ENCODE measurements at regions not wholly inside any gene's neighbourhood (a gene's known extent, or its start where the extent isn't known, plus 50 kb on each side); places are given as distances from the start of the nearest gene placed in this dataset.
"Not testable (repeated sequence)": the region's sequence is repeated elsewhere in the genome, so short reads cannot be mapped to it uniquely, and the experiment has no call there.

DNA sequence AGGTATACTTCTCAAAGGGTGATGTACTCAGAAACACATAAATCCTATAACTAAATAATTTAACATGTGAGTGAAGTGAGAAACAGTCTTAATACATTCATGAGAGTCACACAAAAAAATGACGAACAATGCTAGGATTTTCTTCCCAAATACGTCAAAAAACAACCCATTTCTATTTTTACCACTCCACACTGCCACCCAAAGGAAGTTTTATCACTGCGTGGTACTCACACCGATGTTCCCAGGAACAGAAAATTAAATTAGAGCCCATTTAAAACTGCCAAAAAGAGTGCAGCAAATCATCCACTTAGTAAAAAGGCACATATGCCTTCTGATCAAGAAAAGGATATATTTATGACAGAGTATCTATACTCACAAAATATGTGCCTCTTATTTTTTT lies 710.9 kb upstream of the FAT3 start:
- Histone ChIP-seq H3K36me3 (no peaks in the 10 kb centered on the region), H3K27ac (no peak overlapping the region), H3K4me1 (no peaks in the 10 kb centered on the region), H3K27me3 (no peaks in the 10 kb centered on the region), H3K4me3 (no peak overlapping the region), H3K9me3 (no peaks in the 10 kb centered on the region), H3K9ac (ENCODE audit: low read depth in 2 of 2, low read length in 2 of 2) (no peak overlapping the region)
- intact Hi-C loops (cut with DNase I), result no loop called here
- no peak for DNase-seq
- TF ChIP-seq, protein P1, sequence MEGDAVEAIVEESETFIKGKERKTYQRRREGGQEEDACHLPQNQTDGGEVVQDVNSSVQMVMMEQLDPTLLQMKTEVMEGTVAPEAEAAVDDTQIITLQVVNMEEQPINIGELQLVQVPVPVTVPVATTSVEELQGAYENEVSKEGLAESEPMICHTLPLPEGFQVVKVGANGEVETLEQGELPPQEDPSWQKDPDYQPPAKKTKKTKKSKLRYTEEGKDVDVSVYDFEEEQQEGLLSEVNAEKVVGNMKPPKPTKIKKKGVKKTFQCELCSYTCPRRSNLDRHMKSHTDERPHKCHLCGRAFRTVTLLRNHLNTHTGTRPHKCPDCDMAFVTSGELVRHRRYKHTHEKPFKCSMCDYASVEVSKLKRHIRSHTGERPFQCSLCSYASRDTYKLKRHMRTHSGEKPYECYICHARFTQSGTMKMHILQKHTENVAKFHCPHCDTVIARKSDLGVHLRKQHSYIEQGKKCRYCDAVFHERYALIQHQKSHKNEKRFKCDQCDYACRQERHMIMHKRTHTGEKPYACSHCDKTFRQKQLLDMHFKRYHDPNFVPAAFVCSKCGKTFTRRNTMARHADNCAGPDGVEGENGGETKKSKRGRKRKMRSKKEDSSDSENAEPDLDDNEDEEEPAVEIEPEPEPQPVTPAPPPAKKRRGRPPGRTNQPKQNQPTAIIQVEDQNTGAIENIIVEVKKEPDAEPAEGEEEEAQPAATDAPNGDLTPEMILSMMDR (IDR thresholded peaks at IDR 0.05), result no peak

DNA sequence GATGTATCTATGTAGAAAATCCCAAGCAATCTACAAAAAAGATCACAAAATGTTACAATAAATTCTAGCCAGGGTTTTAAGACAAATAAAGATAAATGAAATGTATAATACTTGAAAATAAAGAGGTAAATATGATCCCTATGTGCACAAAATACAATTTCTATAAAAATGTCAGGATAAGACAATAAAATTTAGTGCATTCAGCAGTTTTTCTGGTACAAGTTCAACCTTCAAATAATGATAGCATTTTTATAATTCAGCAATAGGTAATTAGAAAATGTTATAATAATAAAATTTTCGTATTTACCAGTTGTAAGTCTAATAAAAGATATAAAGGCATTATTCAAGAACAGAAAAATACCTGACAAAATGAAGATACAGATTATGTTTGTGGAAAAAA lies 726.8 kb upstream of the FAT3 start:
- H3K9ac ChIP-seq (ENCODE audit: low read depth in 2 of 2, low read length in 2 of 2), result no peak overlapping the region
- no peaks in the 10 kb centered on the region for H3K4me1 ChIP-seq
- H3K27me3 ChIP-seq, result no peaks in the 10 kb centered on the region
- no peak overlapping the region for H3K4me3 ChIP-seq
- no peaks in the 10 kb centered on the region for H3K36me3 ChIP-seq
- intact Hi-C loops (cut with DNase I), result no loop called here
- DNase-seq, result no peak
- no peak overlapping the region for H3K27ac ChIP-seq
- no peaks in the 10 kb centered on the region for H3K9me3 ChIP-seq
- TF ChIP-seq, protein P1 (IDR thresholded peaks at IDR 0.05), result no peak

DNA sequence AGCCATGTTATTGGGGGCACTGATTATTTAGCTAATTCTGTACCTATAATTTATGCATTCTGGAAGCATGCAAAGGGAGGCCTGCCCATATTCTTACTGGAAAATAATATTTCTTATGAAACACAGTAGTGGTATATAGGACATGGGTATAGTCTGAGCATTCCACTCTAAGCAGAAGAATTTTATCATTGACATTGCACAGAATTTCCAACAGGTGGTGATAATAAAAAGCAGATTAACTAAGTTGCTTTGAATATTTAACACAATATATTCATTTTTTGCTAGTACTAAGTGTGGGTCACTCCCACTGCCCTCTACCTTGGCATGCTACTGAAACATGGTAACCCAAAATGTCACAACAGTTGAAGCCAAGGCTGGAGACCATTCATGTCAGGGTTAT lies 728.8 kb upstream of the FAT3 start:
- Histone ChIP-seq H3K36me3 (no peaks in the 10 kb centered on the region), H3K9ac (ENCODE audit: low read depth in 2 of 2, low read length in 2 of 2) (no peak overlapping the region), H3K9me3 (no peaks in the 10 kb centered on the region), H3K27me3 (no peaks in the 10 kb centered on the region), H3K27ac (no peak overlapping the region), H3K4me1 (no peaks in the 10 kb centered on the region), H3K4me3 (no peak overlapping the region)
- DNase-seq, result no peak
- TF ChIP-seq, protein P1 (IDR thresholded peaks at IDR 0.05), result no peak
- intact Hi-C loops (cut with DNase I), result no loop called here

DNA sequence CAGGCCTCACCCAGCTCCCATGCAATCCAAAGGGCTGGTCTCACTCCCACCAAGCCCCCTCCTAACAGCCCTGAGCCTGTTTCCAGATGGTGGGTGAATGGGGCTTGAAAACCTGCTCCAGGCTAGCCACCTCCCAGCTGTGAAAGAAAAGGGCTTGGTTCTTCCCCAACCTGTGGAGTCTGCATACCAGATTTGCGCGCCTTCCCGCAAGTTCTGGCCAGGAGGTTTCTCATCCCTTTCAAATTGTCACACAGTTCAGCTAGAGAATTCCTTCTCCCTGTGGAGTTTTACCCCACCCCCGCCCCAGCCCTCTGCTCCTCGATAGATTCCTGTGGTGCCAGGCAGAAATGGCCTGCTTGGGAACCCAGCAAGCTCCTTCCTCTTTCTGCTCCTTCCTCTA lies 734.6 kb upstream of the FAT3 start:
- no peak overlapping the region for H3K4me3 ChIP-seq
- no peak for DNase-seq
- intact Hi-C loops (cut with DNase I), result no loop called here
- TF ChIP-seq, protein P1 (IDR thresholded peaks at IDR 0.05), result no peak
- no peaks in the 10 kb centered on the region for H3K36me3 ChIP-seq
- H3K9ac ChIP-seq (ENCODE audit: low read depth in 2 of 2, low read length in 2 of 2), result no peak overlapping the region
- H3K27me3 ChIP-seq, result no peaks in the 10 kb centered on the region
- H3K27ac ChIP-seq, result no peak overlapping the region
- no peaks in the 10 kb centered on the region for H3K9me3 ChIP-seq
- H3K4me1 ChIP-seq, result no peaks in the 10 kb centered on the region

DNA sequence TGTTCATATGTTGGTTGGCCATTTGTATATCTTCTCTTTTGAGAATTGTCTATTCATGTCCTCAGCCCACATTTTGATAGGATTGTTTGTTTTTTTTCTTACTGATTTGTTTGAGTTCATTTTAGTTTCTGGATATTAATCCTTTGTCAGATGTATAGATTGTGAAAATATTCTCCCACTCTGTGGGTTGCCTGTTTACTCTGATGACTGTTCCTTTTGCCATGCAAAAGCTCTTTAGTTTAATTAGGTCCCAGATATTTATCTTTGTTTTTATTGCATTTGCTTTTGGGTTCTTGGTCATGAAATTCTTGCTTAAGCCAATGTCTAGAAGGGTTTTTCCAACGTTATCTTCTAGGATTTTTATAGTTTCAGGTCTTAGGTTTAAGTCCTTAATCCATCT lies 740.7 kb upstream of the FAT3 start:
- H3K27me3 ChIP-seq; intact Hi-C loops (cut with DNase I): not testable (repeated sequence)

DNA sequence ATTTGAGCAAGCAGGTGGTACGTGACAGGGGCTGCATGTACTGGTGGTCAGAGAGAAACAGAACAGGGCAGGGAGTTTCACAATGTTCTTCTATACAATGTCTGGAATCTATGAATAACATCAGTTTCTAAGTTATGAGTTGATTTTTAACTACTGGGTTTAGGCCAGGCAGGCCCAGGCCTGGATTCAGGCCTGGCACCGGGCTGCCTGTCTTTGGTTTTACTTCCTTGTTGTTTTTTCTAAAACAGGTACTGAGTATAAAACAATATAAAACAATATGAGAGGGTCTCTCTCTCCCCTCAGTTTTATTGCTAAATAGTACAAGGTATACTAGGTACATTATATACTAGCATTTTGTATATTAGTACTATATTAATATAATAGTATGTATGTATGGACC lies 742.7 kb upstream of the FAT3 start:
- intact Hi-C loops (cut with DNase I); H3K9me3 ChIP-seq; H3K36me3 ChIP-seq; H3K9ac ChIP-seq (ENCODE audit: low read depth in 2 of 2, low read length in 2 of 2); H3K27ac ChIP-seq; H3K27me3 ChIP-seq; H3K4me1 ChIP-seq; DNase-seq; H3K4me3 ChIP-seq: not testable (repeated sequence)

More for the DNA sequence above, 740.7 kb upstream of the FAT3 start:
- H3K36me3 ChIP-seq; DNase-seq; H3K9ac ChIP-seq (ENCODE audit: low read depth in 2 of 2, low read length in 2 of 2); H3K4me3 ChIP-seq; H3K4me1 ChIP-seq; H3K9me3 ChIP-seq; H3K27ac ChIP-seq: not testable (repeated sequence)

DNA sequence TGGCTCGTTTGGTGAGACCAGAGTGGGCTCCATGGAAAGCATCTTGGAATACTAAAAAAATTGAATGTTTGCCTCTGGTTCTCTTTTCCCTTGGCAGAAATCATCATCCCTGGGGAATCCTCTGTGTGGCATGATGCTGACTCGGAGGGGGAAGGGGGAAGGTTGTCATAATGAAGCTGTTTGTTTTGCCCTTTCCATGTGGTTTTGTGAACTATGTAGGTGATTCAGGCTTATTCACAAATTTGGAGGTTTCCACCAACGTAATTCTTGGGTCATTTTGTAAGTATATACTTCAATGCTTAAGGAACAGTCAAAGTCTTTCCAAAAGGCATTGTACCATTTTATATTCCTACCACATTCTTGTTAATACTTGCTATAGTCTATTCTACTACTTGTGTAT lies 754.0 kb upstream of the FAT3 start:
- TF ChIP-seq, protein P1 (IDR thresholded peaks at IDR 0.05), result no peak
- H3K4me1 ChIP-seq, result no peaks in the 10 kb centered on the region
- no peak for DNase-seq
- H3K36me3 ChIP-seq, result no peaks in the 10 kb centered on the region
- H3K4me3 ChIP-seq, result no peak overlapping the region
- intact Hi-C loops (cut with DNase I), result no loop called here
- H3K27me3 ChIP-seq, result no peaks in the 10 kb centered on the region
- no peak overlapping the region for H3K9ac ChIP-seq (ENCODE audit: low read depth in 2 of 2, low read length in 2 of 2)
- H3K9me3 ChIP-seq, result no peaks in the 10 kb centered on the region
- no peak overlapping the region for H3K27ac ChIP-seq
